Activated CD4-positive, alpha-beta T cell treated with anti-CD3 and anti-CD28 coated beads, Interleukin-2, amount 50 U/mL, for 48 hours (primary cell): ENCODE measurements at regions not wholly inside any gene's neighbourhood (a gene's known extent, or its start where the extent isn't known, plus 50 kb on each side); places are given as distances from the start of the nearest gene placed in this dataset.

ENCODE experiments used
- DNase-seq, 2 experiments: peaks; one replicate each; pipeline ENCODE4 v3.0.0-alpha.2; 2020

GRCh38 chr20:52859156-52859876, 112.8 kb upstream of the TSHZ2 start:
- no peak for DNase-seq

DNA sequence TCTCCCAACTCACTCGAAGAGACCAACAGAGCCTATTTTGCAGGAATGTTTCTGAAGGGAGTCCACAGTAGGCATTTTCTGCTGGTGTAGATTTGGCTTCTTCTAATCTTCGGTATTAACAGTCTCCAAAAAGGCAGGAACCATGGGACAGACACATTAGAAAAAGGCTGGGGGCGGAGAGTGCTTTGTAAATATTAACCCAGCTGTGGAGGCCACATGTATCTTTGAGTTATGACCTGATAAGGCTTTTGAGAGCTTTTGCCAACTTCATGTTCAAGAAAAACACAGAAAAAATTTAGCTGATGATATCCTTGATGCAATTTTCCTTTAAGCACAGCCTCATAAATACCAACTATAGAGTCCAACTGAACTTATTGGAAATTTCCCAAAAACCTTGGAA, 119.4 kb upstream of the TSHZ2 start:
- no peak for DNase-seq

- DNase-seq: no peak
Observed at GRCh38 chr20:52847731-52848359, 124.3 kb upstream of the TSHZ2 start.

DNA sequence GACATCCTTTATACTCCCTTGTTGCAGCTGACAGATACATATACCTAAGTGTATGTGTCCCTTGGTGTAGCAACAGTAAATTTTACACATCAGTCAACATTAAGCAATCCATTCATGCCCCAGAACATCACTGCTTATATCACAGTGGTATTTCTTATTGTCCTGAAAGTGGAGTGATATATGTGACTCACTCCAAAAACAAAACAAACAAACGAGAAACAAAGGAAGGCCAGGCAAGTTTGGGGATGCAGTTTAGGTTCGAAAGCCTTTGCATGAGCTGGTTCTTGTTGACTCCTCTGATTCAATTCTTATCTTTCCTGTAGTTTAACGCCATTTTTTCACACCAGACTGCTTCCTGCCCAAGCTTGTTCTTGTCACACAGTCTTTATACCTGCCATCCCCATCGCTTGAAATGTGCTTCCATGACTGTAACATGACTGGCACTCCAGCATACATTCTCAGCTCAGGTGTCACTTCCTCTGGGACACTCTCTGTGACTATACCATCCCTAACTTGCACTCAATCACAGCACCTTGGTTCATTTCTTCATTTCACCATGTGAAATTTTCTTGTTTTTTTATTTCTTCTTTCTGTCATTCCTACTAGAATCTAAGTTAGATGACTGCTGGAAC, 125.0 kb upstream of the TSHZ2 start:
- DNase-seq: no peak

DNA sequence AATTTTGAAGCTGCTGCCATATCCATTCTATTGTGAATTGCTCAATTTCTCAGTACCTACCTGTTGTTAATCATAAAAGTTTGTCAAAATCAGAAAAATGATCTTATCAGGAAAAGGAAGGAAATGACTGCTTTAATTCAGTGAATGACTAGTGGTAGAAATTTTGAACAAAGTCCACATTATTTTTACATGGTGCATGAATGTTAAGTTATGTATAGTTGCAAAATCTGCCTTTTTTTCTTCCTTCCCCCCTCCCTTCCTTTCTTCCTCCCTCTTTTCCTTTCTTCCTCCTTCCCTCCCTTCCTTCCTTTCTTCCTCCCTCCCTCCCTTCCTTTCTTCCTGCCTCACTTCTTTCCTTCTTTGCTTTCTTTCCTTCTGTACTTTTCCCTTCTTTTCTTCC, 127.1 kb upstream of the TSHZ2 start:
- no peak for DNase-seq

DNA sequence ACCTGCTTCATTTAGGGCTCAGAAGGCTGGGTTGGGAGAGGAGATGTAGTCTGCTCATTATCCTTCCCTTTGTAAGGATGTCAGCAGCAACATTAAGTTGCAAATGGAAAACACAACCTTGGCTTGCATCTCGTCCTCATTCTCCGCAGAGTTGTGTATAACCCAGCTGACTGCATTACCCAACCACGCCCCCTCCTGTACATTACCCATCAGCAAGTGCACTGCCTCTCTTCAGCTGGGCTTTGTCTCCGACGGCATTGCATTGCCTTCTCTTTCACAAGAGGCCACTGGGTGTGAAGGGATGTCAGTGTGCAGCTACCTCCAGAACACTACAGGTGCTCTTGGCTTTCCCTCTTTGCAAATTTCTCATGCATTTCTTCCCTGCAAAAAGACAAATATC, 128.7 kb upstream of the TSHZ2 start:
- no peak for DNase-seq

DNA sequence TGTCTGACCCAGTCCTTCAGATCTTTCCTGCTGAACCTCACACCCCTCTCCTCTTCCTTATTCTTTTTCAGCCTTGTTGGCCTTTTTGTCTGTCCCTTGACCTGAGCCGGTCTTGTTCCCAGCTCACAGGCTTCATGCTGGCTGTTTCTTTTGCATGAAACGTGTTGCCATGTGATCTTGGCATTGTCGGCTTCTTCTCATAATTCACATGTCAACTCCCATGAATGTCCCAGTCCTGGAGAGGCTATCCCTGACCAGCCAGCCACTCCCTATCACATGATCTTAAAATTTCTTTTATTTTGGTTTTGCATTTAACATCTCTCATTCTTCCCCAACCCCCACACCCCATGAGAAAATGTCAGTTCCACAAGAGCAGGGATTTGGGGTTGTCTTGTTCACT, 131.2 kb upstream of the TSHZ2 start:
- DNase-seq: no peak

- no peak for DNase-seq
Observed at GRCh38 chr20:52840041-52840440, 132.1 kb upstream of the TSHZ2 start.

DNA sequence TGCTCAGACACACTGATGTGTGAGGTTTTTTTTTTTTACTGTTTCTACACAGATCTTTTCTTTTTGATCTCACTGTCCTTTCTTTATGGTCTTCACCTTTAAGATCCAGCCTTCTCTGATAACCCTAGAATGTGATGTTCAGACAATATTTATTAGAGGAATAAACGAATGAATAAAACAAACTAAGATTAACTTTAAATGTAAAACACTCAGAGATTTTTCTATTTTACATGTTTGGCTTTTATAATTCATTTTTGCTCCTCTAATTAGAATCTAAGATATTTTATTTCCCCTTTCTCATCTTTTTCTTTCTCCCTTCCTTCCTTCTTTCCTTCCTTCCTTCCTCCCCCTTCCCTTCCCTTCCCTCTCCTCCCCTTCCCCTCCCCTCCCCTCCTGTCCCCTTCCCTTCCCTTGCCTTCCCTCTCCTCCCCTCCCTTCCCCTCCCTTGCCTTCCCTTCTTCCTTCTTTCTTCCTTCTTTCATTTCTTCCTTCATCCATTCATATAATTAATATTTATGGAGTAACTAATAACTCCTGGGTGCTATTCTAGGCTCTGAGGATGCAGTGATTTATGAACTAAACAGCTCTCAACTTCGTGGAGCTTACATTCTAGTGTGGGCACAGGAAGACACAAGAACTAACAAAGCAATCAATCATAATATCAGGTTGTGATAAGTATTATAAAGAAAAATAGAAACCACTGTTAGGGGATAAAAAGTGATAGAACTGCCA, 133.5 kb upstream of the TSHZ2 start:
- no peak for DNase-seq

DNA sequence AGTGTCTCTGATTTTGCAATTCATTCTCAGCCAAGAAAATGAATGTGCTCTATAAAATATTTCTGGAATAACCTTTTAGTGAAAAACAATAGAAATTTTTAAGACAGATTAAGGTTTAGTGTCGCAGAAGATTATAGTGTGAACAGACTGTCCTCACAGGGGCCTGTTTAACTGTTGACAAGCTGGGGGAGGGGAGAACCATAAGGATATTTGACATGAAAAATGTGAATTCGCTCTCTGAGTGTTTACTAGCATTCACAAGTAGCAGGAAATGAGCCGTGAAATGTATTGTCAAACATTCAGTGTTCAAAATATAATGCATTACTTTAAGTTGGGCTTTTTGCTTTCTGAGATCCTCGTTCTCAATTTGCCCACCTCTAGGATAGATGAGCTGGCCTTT, 134.8 kb upstream of the TSHZ2 start:
- no peak for DNase-seq

GRCh38 chr20:52833901-52834300, 138.3 kb upstream of the TSHZ2 start:
- DNase-seq: no peak

DNA sequence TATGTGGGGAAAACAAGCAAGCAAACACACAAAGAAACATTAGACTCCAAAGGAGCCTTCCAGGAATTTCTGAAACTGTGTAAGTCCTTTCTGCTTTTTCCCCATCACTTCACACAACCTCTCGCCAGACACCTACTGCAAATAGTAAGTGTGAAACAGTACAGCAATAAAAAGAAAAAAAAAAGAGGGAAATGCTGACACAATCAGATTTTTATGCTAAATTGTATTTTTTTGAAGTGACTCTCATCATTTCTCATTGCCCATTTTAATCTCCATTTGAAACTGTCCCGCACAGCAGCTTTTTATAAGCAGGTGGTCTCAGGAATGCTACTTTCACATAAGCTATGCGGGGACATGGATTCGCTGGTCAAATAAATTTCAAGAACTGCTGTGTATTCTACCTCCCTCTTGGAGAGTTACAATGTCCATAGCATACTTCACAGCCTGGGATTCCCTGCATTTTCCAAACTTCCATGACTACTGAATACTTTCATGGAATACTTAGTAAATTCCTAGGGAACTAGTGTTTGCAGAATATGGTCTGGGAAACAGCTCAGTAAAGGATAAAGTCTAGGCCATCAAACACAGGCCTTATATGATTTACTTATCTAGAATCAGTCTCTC, 139.9 kb upstream of the TSHZ2 start:
- DNase-seq: no peak

DNA sequence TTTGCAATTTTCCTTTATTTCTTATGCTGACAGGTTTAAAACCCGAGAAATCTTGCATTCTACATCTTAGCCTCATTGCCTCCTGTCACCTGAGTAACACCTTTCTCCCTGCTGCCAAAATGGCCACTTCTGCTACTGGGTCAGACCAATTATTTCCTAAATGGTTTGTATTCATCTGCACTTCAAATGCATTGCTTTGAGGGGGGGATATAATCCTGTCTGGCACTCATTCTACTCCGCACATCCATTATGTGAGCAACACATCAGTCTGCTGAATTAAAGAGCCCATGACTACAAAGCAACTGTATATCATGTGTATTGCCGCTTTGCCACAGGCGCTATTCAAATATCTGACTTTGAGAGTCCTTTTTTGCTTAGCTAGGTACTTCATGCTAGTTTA, 141.6 kb upstream of the TSHZ2 start:
- DNase-seq: no peak

- no peak for DNase-seq
Observed at GRCh38 chr20:52829111-52829510, 143.0 kb upstream of the TSHZ2 start.

- DNase-seq: no peak
Observed at GRCh38 chr20:52828199-52828598, 144.0 kb upstream of the TSHZ2 start.

GRCh38 chr20:52826722-52827121, 145.4 kb upstream of the TSHZ2 start:
- no peak for DNase-seq

GRCh38 chr20:52826321-52826720, 145.8 kb upstream of the TSHZ2 start:
- no peak for DNase-seq

GRCh38 chr20:52824494-52825216, 147.5 kb upstream of the TSHZ2 start:
- peak; percentile 2 to 10 for DNase-seq

DNA sequence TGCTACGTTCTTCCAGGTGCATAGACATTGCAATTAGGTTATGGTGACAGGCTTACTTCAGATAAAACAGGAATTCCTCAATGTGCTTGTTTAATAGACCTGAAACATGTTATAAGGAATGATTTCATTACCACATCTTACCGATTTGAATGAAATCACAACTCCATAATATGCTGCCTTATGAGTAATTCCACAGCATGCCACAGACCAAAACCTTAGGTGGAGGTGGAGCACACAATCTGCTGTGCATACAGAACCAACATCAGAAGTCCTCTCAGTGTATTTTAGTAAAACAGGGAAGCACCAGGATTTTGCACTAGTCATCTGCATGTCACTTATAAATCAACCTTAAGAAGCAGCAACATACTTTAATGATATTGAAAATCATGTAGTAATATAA, 148.9 kb upstream of the TSHZ2 start:
- no peak for DNase-seq

DNA sequence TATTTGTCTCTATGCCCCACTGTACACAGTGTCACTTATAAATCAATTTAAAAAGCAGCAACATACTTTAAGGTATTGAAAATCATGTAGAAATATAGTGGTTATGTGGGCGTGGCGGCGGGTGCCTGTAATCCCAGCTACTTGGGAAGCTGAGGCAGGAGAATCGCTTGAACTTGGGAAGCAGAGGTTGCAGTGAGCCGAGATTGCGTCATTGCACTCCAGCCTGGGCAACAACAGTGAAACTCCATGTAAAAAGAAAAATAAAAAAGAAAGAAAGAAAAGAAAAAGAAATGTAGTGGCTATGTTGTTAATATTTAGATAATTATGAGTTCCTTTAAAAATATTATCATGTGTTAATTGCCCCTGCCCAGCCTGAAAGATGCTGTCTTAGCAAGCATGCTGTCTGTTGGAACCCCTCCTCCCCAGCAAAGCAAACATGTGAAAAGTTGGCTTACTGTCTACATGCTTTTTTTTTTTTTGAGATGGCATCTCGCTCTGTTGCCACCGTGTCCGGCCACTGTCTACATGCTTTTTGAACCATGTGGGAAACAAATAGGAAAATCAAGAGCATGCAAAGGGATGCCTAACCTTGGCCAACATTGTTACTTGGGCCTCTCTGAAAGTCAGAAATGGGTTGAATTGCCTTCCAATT, 151.4 kb upstream of the TSHZ2 start:
- DNase-seq: no peak

GRCh38 chr20:52818491-52818890, 153.7 kb upstream of the TSHZ2 start:
- no peak for DNase-seq

- no peak for DNase-seq
Observed at GRCh38 chr20:52817981-52818380, 154.2 kb upstream of the TSHZ2 start.
